ENCODE measurements at regions not wholly inside any gene's neighbourhood (a gene's known extent, or its start where the extent isn't known, plus 50 kb on each side); places are given as distances from the start of the nearest gene placed in this dataset.

GRCh38 chr18:43485545-43485963 is 208.3 kb upstream of the SYT4 start:
- TF ChIP-seq CTCF (IDR thresholded peaks at IDR 0.05) (peak in 1 of 6 experiments; percentile 8), POLR2A (IDR thresholded peaks at IDR 0.05) (no peak)

Data from Peyer's patch (tissue), 4 donors.